H9 (cell line): ENCODE measurements at regions not wholly inside any gene's neighbourhood (a gene's known extent, or its start where the extent isn't known, plus 50 kb on each side); places are given as distances from the start of the nearest gene placed in this dataset.
A peak's percentile ranks its signal among the peaks of the same experiment; 100 is the strongest.

Experiments
- DNase-seq: peaks from one replicate; pipeline ENCODE4 v3.0.0-alpha.2; 2017
- H2AFZ ChIP-seq: one replicate; pipeline ENCODE4 v1.6.1; 2013; ENCODE audit warnings: mild to moderate bottlenecking, low read length, control low read depth, moderate library complexity
- H2AK5ac ChIP-seq: 2 replicates; pipeline ENCODE4 v1.6.1; 2013; ENCODE audit warnings: low read length, control low read depth, mixed read lengths; ENCODE audit not compliant: insufficient read length
- H2BK120ac ChIP-seq: one replicate; pipeline ENCODE4 v1.6.1; 2013; ENCODE audit warnings: low read depth, mild to moderate bottlenecking, low read length, control low read depth, inconsistent platforms; ENCODE audit not compliant: poor library complexity, severe bottlenecking
- H2BK12ac ChIP-seq: 2 replicates; pipeline ENCODE4 v1.6.1; 2013; ENCODE audit warnings: low read length, control low read depth, mixed read lengths, low read depth; ENCODE audit not compliant: insufficient read length
- H2BK15ac ChIP-seq: 2 replicates; pipeline ENCODE4 v1.6.1; 2013; ENCODE audit warnings: low read depth, low read length, control low read depth
- H2BK20ac ChIP-seq: one replicate; pipeline ENCODE4 v1.6.1; 2013; ENCODE audit warnings: low read depth, mild to moderate bottlenecking, low read length, control low read depth, inconsistent platforms; ENCODE audit not compliant: poor library complexity, severe bottlenecking
- H2BK5ac ChIP-seq: 2 replicates; pipeline ENCODE4 v1.6.1; 2013; ENCODE audit warnings: low read length, control low read depth, mixed read lengths; ENCODE audit not compliant: insufficient read length
- H3K14ac ChIP-seq: 2 replicates; pipeline ENCODE4 v1.6.1; 2013; ENCODE audit warnings: low read length, control low read depth; ENCODE audit not compliant: insufficient read depth
- H3K18ac ChIP-seq: 2 replicates; pipeline ENCODE4 v1.6.1; 2013; ENCODE audit warnings: low read depth, mild to moderate bottlenecking, mixed read lengths, low read length, control low read depth; ENCODE audit not compliant: insufficient read length
- H3K23ac ChIP-seq: 2 replicates; pipeline ENCODE4 v1.6.1; 2013; ENCODE audit warnings: low read length, control low read depth, mixed read lengths, low read depth; ENCODE audit not compliant: insufficient read length
- H3K23me2 ChIP-seq: 2 replicates; pipeline ENCODE4 v1.6.1; 2013; ENCODE audit warnings: low read depth, mild to moderate bottlenecking, mixed read lengths, low read length, control low read depth; ENCODE audit not compliant: insufficient read length, poor library complexity, severe bottlenecking
- H3K27ac ChIP-seq: 2 replicates; pipeline ENCODE4 v1.5.1; 2013; ENCODE audit warnings: low read length, control low read depth, mixed read lengths, low read depth; ENCODE audit not compliant: insufficient read length
- H3K27me3 ChIP-seq: 2 replicates; pipeline ENCODE4 v1.6.1; 2013; ENCODE audit warnings: low read length, control low read depth, inconsistent platforms; ENCODE audit not compliant: insufficient read depth
- H3K4ac ChIP-seq: 2 replicates; pipeline ENCODE4 v1.6.1; 2013; ENCODE audit warnings: low read depth, mild to moderate bottlenecking, control low read depth, inconsistent platforms, low read length, moderate library complexity
- H3K4me1 ChIP-seq: 2 replicates; pipeline ENCODE4 v1.6.1; 2013; ENCODE audit warnings: low read length, control low read depth, inconsistent platforms; ENCODE audit not compliant: insufficient read depth
- H3K4me2 ChIP-seq: 2 replicates; pipeline ENCODE4 v1.6.1; 2013; ENCODE audit warnings: low read length, control low read depth, mixed read lengths; ENCODE audit not compliant: insufficient read length, insufficient read depth
- H3K56ac ChIP-seq: 2 replicates; pipeline ENCODE4 v1.6.1; 2013; ENCODE audit warnings: low read depth, mild to moderate bottlenecking, mixed read lengths, low read length, control low read depth; ENCODE audit not compliant: insufficient read length
- H3K79me1 ChIP-seq: 2 replicates; pipeline ENCODE4 v1.6.1; 2013; ENCODE audit warnings: low read depth, mild to moderate bottlenecking, moderate library complexity, low read length, control low read depth, inconsistent platforms; ENCODE audit not compliant: insufficient read depth, poor library complexity, severe bottlenecking
- H3K79me2 ChIP-seq: 2 replicates; pipeline ENCODE4 v1.6.1; 2013; ENCODE audit warnings: low read length, control low read depth, inconsistent platforms; ENCODE audit not compliant: insufficient read depth
- H3K9ac ChIP-seq: 2 replicates; pipeline ENCODE4 v1.6.1; 2013; ENCODE audit warnings: low read length, control low read depth, mixed read lengths; ENCODE audit not compliant: insufficient read length; ENCODE audit errors: extremely low read depth
- H3K9me3 ChIP-seq: one replicate; pipeline ENCODE4 v1.6.1; 2013; ENCODE audit warnings: low read depth, low read length, inconsistent platforms; ENCODE audit not compliant: control insufficient read depth
- H3T11ph ChIP-seq: one replicate; pipeline ENCODE4 v1.6.1; 2013; ENCODE audit warnings: mild to moderate bottlenecking, low read length, control low read depth, inconsistent platforms
- H4K20me1 ChIP-seq: one replicate; pipeline ENCODE4 v1.6.1; 2013; ENCODE audit not compliant: control insufficient read depth, insufficient read length, insufficient read depth
- H4K5ac ChIP-seq: 2 replicates; pipeline ENCODE4 v1.6.1; 2013; ENCODE audit warnings: low read depth, mild to moderate bottlenecking, mixed read lengths, low read length, control low read depth; ENCODE audit not compliant: insufficient read length
- H4K8ac ChIP-seq: replicated peaks from 2 replicates; pipeline ENCODE4 v1.6.1; 2013; ENCODE audit warnings: low read length, control low read depth, mixed read lengths, low read depth; ENCODE audit not compliant: insufficient read length
- H4K91ac ChIP-seq: 2 replicates; pipeline ENCODE4 v1.6.1; 2013; ENCODE audit warnings: low read depth, mild to moderate bottlenecking, moderate library complexity, mixed read lengths, low read length, control low read depth; ENCODE audit not compliant: insufficient read length
- H3K27ac Mint-ChIP-seq, 3 experiments: 2 replicates in 2 of 3; 3 replicates in 1 of 3; pipeline ENCODE4 v1.8.0; 2020 to 2021; ENCODE audit warnings: mixed read lengths in 3 of 3, mild to moderate bottlenecking in 1 of 3, moderate library complexity in 1 of 3
- H3K27me3 Mint-ChIP-seq: 2 replicates; pipeline ENCODE4 v1.8.0; 2021; ENCODE audit warnings: low read depth, mild to moderate bottlenecking, moderate library complexity, mixed read lengths
- H3K36me3 Mint-ChIP-seq, 3 experiments: 2 replicates in 2 of 3; 3 replicates in 1 of 3; pipeline ENCODE4 v1.8.0; 2020 to 2021; ENCODE audit warnings: low read depth in 3 of 3, mixed read lengths in 3 of 3; ENCODE audit not compliant: insufficient read depth in 1 of 3
- H3K4me1 Mint-ChIP-seq, 2 experiments: 2 replicates each; pipeline ENCODE4 v1.8.0; 2020; ENCODE audit warnings: mixed read lengths in 2 of 2
- H3K4me3 Mint-ChIP-seq, 2 experiments: 2 replicates in 1 of 2; 3 replicates in 1 of 2; pipeline ENCODE4 v1.8.0; 2020 to 2021; ENCODE audit warnings: mild to moderate bottlenecking in 2 of 2, mixed read lengths in 2 of 2, moderate library complexity in 1 of 2
- H3K9me3 Mint-ChIP-seq, 2 experiments: 2 replicates in 1 of 2; 3 replicates in 1 of 2; pipeline ENCODE4 v1.8.0; 2020; ENCODE audit warnings: mild to moderate bottlenecking in 2 of 2, mixed read lengths in 2 of 2, moderate library complexity in 1 of 2
- CTCF ChIP-seq: fragments of 200-600 bp; sonication (generic); conservative IDR thresholded peaks from 3 replicates; pipeline ENCODE4 v1.8.0; 2021; ENCODE audit warnings: antibody characterized with exemption, mild to moderate bottlenecking
- whole genome bisulfite sequencing: extraction: QIAGEN DNeasy Blood & Tissue Kit; methylation state at CpG from one replicate; pipeline ENCODE4 v1.1.7; 2013; ENCODE audit warnings: missing lambda C conversion rate, low lambda C conversion rate, mixed read lengths; ENCODE audit not compliant: insufficient read length; ENCODE audit errors: extremely low coverage; 5-methylcytosine and 5-hydroxymethylcytosine counted together

- peak overlapping the region; percentile 98 for H3K27ac ChIP-seq
- no peak overlapping the region for H3K14ac ChIP-seq
- no peak overlapping the region for H4K91ac ChIP-seq
- TF ChIP-seq CTCF, result no peak
- peaks cover 11% of the 10 kb centered on the region for H3K4me1 ChIP-seq
- no peaks in the 10 kb centered on the region for H3K23me2 ChIP-seq
- H3K23ac ChIP-seq, result no peak overlapping the region
- WGBS, result no CpG with 5 or more reads among the region's 1 CpG
- H2BK15ac ChIP-seq, result no peak overlapping the region
- no peaks in the 10 kb centered on the region for H3K27me3 ChIP-seq
- no peaks in the 10 kb centered on the region for H4K20me1 ChIP-seq
- H2BK5ac ChIP-seq, result peak overlapping the region; percentile 80
- H2BK12ac ChIP-seq, result no peak overlapping the region
- H3K79me2 ChIP-seq, result no peaks in the 10 kb centered on the region
- H3K4me2 ChIP-seq, result peak overlapping the region; percentile 18
- no peak overlapping the region for H3K56ac ChIP-seq
- peaks cover 18% of the 10 kb centered on the region for H3K9me3 ChIP-seq
- no peak overlapping the region for H3K4ac ChIP-seq
- DNase-seq, result no peak
- H3K18ac ChIP-seq, result peak overlapping the region; percentile 85
- peak overlapping the region in 1 of 2 experiments; percentile 48; a peak in 3 of 5 replicates for H3K4me3 Mint-ChIP-seq
- H2AFZ ChIP-seq, result no peak overlapping the region
- H3K9ac ChIP-seq, result peak overlapping the region; percentile 43
- H4K5ac ChIP-seq, result peak overlapping the region; percentile 36
- H3K79me1 ChIP-seq, result no peaks in the 10 kb centered on the region
- no peak overlapping the region for H4K8ac ChIP-seq
- H3K36me3 Mint-ChIP-seq, result peaks cover 22 to 72% (median 57%) of the 10 kb centered on the region in 3 experiments
- H3K4me1 Mint-ChIP-seq, result peaks cover 41 to 53% of the 10 kb centered on the region in 2 experiments
- H2BK120ac ChIP-seq, result no peak overlapping the region
- H2BK20ac ChIP-seq, result no peak overlapping the region
- H3T11ph ChIP-seq, result no peak overlapping the region
- peaks cover 4% of the 10 kb centered on the region for H3K27me3 Mint-ChIP-seq
- peaks cover 35 to 38% of the 10 kb centered on the region in 2 experiments for H3K9me3 Mint-ChIP-seq
- peak overlapping the region; percentile 91 to 99 (median 99) for H3K27ac Mint-ChIP-seq
- no peak overlapping the region for H2AK5ac ChIP-seq
Observed at GRCh38 chr3:16671690-16672089, 66.5 kb upstream of the DAZL start.
